SU-DHL-6 (cell line): ENCODE measurements at regions not wholly inside any gene's neighbourhood (a gene's known extent, or its start where the extent isn't known, plus 50 kb on each side); places are given as distances from the start of the nearest gene placed in this dataset.
"Not testable (repeated sequence)": the region's sequence is repeated elsewhere in the genome, so short reads cannot be mapped to it uniquely, and the experiment has no call there.

Experiments
- H2AFZ ChIP-seq: fragments of 200-600 bp; sonication (generic); 2 replicates; pipeline ENCODE4 v1.6.1; 2014; ENCODE audit warnings: low read depth, mild to moderate bottlenecking, moderate library complexity, mixed read lengths, antibody characterized with exemption, low read length; ENCODE audit not compliant: severe bottlenecking
- H3F3A ChIP-seq: fragments of 200-600 bp; shearing (Covaris generic); 2 replicates; pipeline ENCODE4 v1.6.0; 2016; ENCODE audit warnings: antibody characterized with exemption, mild to moderate bottlenecking; ENCODE audit not compliant: insufficient read depth
- H3K27ac ChIP-seq: fragments of 200-600 bp; sonication (generic); 2 replicates; pipeline ENCODE4 v1.5.1; 2016; ENCODE audit warnings: low read depth, mild to moderate bottlenecking, low read length, moderate library complexity, mixed read lengths
- H3K27me3 ChIP-seq: fragments of 200-600 bp; sonication (generic), shearing (Covaris generic); 2 replicates; pipeline ENCODE4 v1.6.0; 2014; ENCODE audit warnings: mild to moderate bottlenecking, low read length
- H3K36me3 ChIP-seq: fragments of 200-600 bp; sonication (generic); 2 replicates; pipeline ENCODE4 v1.6.1; 2014; ENCODE audit warnings: mild to moderate bottlenecking, low read length, mixed read lengths
- H3K4me2 ChIP-seq: fragments of 300-600, 200-600 bp; shearing (Covaris generic), sonication (generic); 2 replicates; pipeline ENCODE4 v1.6.0; 2014; ENCODE audit warnings: low read length, low read depth, mild to moderate bottlenecking; ENCODE audit not compliant: poor library complexity, severe bottlenecking
- H3K4me3 ChIP-seq: fragments of 200-600 bp; sonication (generic); 2 replicates; pipeline ENCODE4 v1.5.1; 2014; ENCODE audit warnings: antibody characterized with exemption, low read length, mild to moderate bottlenecking, mixed read lengths; ENCODE audit not compliant: insufficient read depth, poor library complexity, severe bottlenecking
- H3K79me2 ChIP-seq: fragments of 200-600 bp; sonication (generic); 2 replicates; pipeline ENCODE4 v1.6.1; 2014; ENCODE audit warnings: mild to moderate bottlenecking, low read length, moderate library complexity; ENCODE audit not compliant: insufficient read depth
- H3K9ac ChIP-seq: fragments of 200-600 bp; sonication (generic); 2 replicates; pipeline ENCODE4 v1.7.0; 2014; ENCODE audit warnings: mild to moderate bottlenecking, low read length
- H3K9me2 ChIP-seq: fragments of 200-600 bp; sonication (generic); replicated peaks from 2 replicates; pipeline ENCODE4 v1.6.1; 2014; ENCODE audit warnings: low read length; ENCODE audit not compliant: insufficient read depth
- H3K9me3 ChIP-seq: fragments of 200-600 bp; sonication (generic); 2 replicates; pipeline ENCODE4 v1.6.1; 2014; ENCODE audit warnings: low read length, mixed read lengths; ENCODE audit not compliant: insufficient read depth
- H4K20me1 ChIP-seq: fragments of 200-600 bp; sonication (generic); 2 replicates; pipeline ENCODE4 v1.6.1; 2014; ENCODE audit warnings: low read depth, mild to moderate bottlenecking, antibody characterized with exemption, low read length, moderate library complexity, mixed read lengths
- CTCF ChIP-seq: fragments of 200-600 bp; sonication (generic); IDR thresholded peaks from one replicate; pipeline ENCODE4 v1.5.1; 2017; ENCODE audit warnings: antibody characterized with exemption, mild to moderate bottlenecking, low read length, moderate library complexity; ENCODE audit not compliant: insufficient read depth, poor library complexity, severe bottlenecking
- EZH2phosphoT487 ChIP-seq: fragments of 200-600 bp; sonication (generic), shearing (Covaris generic); conservative IDR thresholded peaks from 2 replicates; pipeline ENCODE4 v1.6.1; 2018; ENCODE audit warnings: mild to moderate bottlenecking, antibody characterized with exemption, low read length, moderate library complexity, mixed read lengths

GRCh38 chr6:121791396-121792315, 356.2 kb downstream of the GJA1 start:
- Histone ChIP-seq H4K20me1 (no peaks in the 10 kb centered on the region), H3K9me3 (no peaks in the 10 kb centered on the region), H3K27me3 (no peaks in the 10 kb centered on the region), H3K4me3 (no peak overlapping the region), H3K9me2 (no peaks in the 10 kb centered on the region), H3F3A (no peaks in the 10 kb centered on the region), H2AFZ (no peak overlapping the region), H3K4me2 (no peak overlapping the region), H3K27ac (no peak overlapping the region), H3K36me3 (no peaks in the 10 kb centered on the region), H3K79me2 (no peaks in the 10 kb centered on the region), H3K9ac (no peak overlapping the region)
- TF ChIP-seq CTCF: no peak
- TF ChIP-seq EZH2phosphoT487: no peak

GRCh38 chr6:121794630-121795029, 359.2 kb downstream of the GJA1 start:
- Histone ChIP-seq H3K79me2 (no peaks in the 10 kb centered on the region), H3K27ac (no peak overlapping the region), H3F3A (no peaks in the 10 kb centered on the region), H3K4me3 (no peak overlapping the region), H4K20me1 (no peaks in the 10 kb centered on the region), H3K36me3 (no peaks in the 10 kb centered on the region), H3K9me2 (no peaks in the 10 kb centered on the region), H3K4me2 (no peak overlapping the region), H3K27me3 (no peaks in the 10 kb centered on the region), H2AFZ (no peak overlapping the region), H3K9me3 (no peaks in the 10 kb centered on the region), H3K9ac (no peak overlapping the region)
- no peak for TF ChIP-seq EZH2phosphoT487
- no peak for TF ChIP-seq CTCF

- H4K20me1 ChIP-seq, H3K9ac ChIP-seq, H3K27me3 ChIP-seq, H3K27ac ChIP-seq, H2AFZ ChIP-seq, H3K9me3 ChIP-seq, H3F3A ChIP-seq, H3K4me3 ChIP-seq, H3K36me3 ChIP-seq, H3K9me2 ChIP-seq, H3K79me2 ChIP-seq, H3K4me2 ChIP-seq: not testable (repeated sequence)
Measured at GRCh38 chr6:121797598-121797997, 362.2 kb downstream of the GJA1 start.

GRCh38 chr6:121798126-121798525, 362.7 kb downstream of the GJA1 start:
- H3F3A ChIP-seq, H3K9ac ChIP-seq, H4K20me1 ChIP-seq, H3K4me2 ChIP-seq, H3K4me3 ChIP-seq, H3K9me3 ChIP-seq, H3K27me3 ChIP-seq, H3K27ac ChIP-seq, H2AFZ ChIP-seq, H3K36me3 ChIP-seq, H3K79me2 ChIP-seq, H3K9me2 ChIP-seq: not testable (repeated sequence)
